ENCODE measurements at regions not wholly inside any gene's neighbourhood (a gene's known extent, or its start where the extent isn't known, plus 50 kb on each side); places are given as distances from the start of the nearest gene placed in this dataset.
"Not testable (repeated sequence)": the region's sequence is repeated elsewhere in the genome, so short reads cannot be mapped to it uniquely, and the experiment has no call there.

DNA sequence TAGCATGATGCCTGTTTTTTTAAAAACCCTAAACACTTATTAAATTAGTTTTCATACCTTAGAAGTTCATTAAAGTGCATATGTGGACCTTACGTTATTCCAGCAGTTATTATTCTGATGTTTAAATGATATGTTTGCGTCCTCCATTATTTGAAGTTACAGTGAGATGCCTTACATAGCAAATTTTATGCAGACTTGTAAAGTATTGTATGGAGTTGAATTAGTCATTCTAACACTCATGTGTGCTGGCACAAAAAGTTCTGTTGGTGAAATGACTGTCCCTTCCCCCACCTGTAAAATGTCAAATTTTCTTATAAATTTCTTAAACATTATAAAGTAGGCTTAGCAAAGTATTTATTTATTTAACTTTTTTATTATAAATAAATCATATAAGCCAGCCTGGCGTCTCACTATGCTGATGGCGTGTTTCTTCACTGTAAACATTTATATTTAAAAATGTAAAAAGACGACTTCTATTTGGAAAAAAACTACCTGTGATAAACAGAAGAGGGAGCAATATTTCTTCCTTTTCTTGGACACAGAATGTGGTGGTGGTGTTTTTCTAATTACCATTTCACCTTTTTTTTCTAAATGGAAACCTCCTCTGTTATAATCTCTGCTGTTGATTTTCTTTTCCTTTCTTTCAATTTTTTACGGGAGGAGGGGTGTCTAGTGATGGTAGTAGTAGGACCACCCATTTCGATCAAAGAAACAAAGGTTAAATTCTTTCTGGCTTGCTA is 155.4 kb downstream of the RFPL4B start:
- H3K27ac Mint-ChIP-seq, result no peak overlapping the region
- H3K4me3 Mint-ChIP-seq, result no peak overlapping the region
- H3K4me1 Mint-ChIP-seq, result no peaks in the 10 kb centered on the region
- no peak for DNase-seq
- H3K9me3 Mint-ChIP-seq, result peaks cover 0 to 3% (median 0%) of the 10 kb centered on the region in 6 donors
- peaks cover 0 to 2% (median 0%) of the 10 kb centered on the region in 3 donors for H3K27me3 Mint-ChIP-seq (ENCODE audit: low read depth in 3 of 3)
- no peaks in the 10 kb centered on the region for H3K36me3 Mint-ChIP-seq

DNA sequence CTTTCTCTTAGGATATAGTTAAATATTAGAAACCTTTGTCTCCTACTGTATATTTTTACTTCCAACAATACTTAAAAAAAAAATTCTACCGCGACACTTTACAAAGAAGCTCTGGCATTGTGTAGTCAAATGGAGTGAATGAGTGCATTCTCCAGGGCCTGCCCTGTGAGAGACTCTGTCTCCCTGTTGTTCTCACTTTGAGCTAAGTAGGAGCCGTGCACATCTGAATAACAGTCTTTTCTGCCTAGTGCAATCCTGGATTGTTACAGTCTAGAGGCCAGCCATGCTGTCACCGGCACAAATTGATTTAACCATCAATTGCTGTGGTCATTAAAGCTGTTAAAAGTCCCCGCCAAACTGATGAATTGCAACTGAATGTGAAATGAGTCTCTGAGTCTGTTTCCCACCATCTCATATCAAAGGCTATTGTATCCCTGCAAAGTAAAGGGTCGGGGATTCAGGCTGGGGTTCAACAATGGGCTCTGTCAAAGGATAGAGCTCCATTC is 156.0 kb downstream of the RFPL4B start:
- no peak for DNase-seq
- Mint-ChIP-seq H3K4me3 (no peak overlapping the region), H3K4me1 (no peaks in the 10 kb centered on the region), H3K27me3 (ENCODE audit: low read depth in 3 of 3) (peaks cover 0 to 2% (median 0%) of the 10 kb centered on the region in 3 donors), H3K9me3 (peaks cover 0 to 5% (median 0%) of the 10 kb centered on the region in 6 donors), H3K27ac (no peak overlapping the region), H3K36me3 (no peaks in the 10 kb centered on the region)

DNA sequence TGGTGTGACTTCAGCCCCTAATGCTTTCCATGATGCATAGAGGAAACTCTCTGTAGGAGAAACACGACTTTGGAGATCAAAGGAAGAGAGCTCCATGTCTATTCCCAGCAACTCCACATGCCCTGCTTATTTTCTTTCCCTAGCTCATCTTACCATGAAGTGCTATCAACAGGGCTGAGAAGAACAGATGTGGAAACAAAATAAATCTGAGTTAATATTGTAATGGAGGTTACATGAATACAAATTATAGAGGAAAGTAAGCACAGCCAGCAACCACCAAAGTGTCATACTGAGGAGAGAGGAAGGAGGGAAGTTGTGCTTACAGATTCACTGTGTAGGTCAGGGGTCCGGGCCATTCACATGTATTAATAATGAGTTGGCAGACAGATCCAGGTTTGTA is 157.5 kb downstream of the RFPL4B start:
- Mint-ChIP-seq H3K4me1 (no peaks in the 10 kb centered on the region), H3K4me3 (no peak overlapping the region), H3K27ac (no peak overlapping the region), H3K36me3 (no peaks in the 10 kb centered on the region), H3K9me3 (peaks cover 0 to 6% (median 4%) of the 10 kb centered on the region in 6 donors), H3K27me3 (ENCODE audit: low read depth in 3 of 3) (peaks cover 0 to 2% (median 0%) of the 10 kb centered on the region in 3 donors)
- no peak for DNase-seq

DNA sequence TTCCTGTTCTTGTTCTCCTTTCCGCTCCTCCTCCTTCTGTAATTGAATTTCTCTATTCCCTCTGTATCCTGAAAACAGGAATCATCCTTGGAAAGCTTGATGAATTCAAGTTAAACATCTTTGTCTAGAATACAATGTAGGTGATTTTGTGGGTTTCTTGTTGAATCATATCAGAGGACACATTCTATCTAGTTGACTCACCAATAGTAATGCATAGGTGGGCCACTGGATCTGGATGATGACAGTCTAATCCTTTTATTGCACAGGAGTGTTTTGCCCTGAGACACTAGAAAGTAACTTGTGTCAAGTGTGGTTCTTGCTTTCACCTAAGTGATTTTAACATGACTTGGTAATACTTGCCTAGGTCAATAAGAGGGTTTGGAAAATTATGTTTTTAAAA is 164.3 kb downstream of the RFPL4B start:
- no peak overlapping the region for H3K27ac Mint-ChIP-seq
- no peaks in the 10 kb centered on the region for H3K36me3 Mint-ChIP-seq
- no peaks in the 10 kb centered on the region for H3K4me1 Mint-ChIP-seq
- H3K27me3 Mint-ChIP-seq (ENCODE audit: low read depth in 3 of 3), result peaks cover 0 to 2% (median 0%) of the 10 kb centered on the region in 3 donors
- H3K9me3 Mint-ChIP-seq, result peaks cover 2 to 12% (median 6%) of the 10 kb centered on the region in 6 donors
- no peak overlapping the region for H3K4me3 Mint-ChIP-seq
- no peak for DNase-seq

DNA sequence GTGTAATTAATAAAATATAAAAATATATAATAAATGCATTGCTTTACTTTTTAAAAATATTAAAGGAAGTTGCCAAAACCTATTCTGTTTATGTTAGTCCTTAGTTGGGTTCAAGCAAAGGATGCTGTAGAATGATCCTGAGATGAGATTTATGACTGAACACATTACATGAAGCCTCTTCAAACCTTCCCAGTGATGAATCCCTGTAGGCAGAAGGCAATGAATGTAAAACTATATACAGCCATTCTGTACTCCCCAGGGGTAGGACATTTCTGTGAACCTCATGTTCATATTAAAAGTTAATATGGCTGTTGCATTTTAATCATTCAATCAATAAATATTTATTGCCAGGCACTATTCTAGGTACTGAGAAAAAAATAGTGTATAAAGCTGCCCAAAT is 166.0 kb downstream of the RFPL4B start:
- no peaks in the 10 kb centered on the region for H3K36me3 Mint-ChIP-seq
- DNase-seq, result no peak
- H3K4me3 Mint-ChIP-seq, result no peak overlapping the region
- no peak overlapping the region for H3K27ac Mint-ChIP-seq
- H3K4me1 Mint-ChIP-seq, result no peaks in the 10 kb centered on the region
- peaks cover 2 to 13% (median 7%) of the 10 kb centered on the region in 6 donors for H3K9me3 Mint-ChIP-seq
- H3K27me3 Mint-ChIP-seq (ENCODE audit: low read depth in 3 of 3), result peaks cover 0 to 2% (median 0%) of the 10 kb centered on the region in 3 donors

DNA sequence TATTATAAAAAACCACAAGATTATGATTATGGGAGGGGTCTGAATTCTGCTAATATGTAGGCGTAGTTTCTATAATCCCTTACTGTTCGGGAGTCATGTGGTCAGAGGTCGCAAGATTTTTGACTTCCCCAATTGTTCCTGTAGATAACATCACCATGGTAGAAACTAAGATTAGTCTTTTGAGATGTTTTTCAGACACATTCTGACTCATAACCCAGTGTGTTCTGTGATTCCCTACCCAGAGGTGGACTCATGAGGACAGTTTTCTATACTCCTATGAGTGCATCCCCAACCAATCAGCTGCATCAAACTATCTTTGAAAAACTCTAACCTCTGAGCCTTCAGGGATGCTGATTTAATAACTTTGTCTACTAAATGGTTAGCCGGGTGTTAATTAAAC is 175.5 kb downstream of the RFPL4B start:
- no peak overlapping the region for H3K27ac Mint-ChIP-seq

GRCh38 chr6:112524071-112524470 is 176.9 kb downstream of the RFPL4B start:
- DNase-seq, result no peak
- H3K36me3 Mint-ChIP-seq, result no peaks in the 10 kb centered on the region
- H3K4me1 Mint-ChIP-seq, result no peaks in the 10 kb centered on the region
- H3K27me3 Mint-ChIP-seq (ENCODE audit: low read depth in 3 of 3), result peaks cover 0 to 3% (median 0%) of the 10 kb centered on the region in 3 donors
- peaks cover 0 to 6% (median under 1%) of the 10 kb centered on the region in 6 donors for H3K9me3 Mint-ChIP-seq
- H3K4me3 Mint-ChIP-seq, result no peak overlapping the region
- H3K27ac Mint-ChIP-seq, result no peak overlapping the region

More for the DNA sequence above, 175.5 kb downstream of the RFPL4B start:
- DNase-seq, result no peak
- no peak overlapping the region for H3K4me3 Mint-ChIP-seq
- no peaks in the 10 kb centered on the region for H3K36me3 Mint-ChIP-seq
- peaks cover 0 to 3% (median under 1%) of the 10 kb centered on the region in 3 donors for H3K27me3 Mint-ChIP-seq (ENCODE audit: low read depth in 3 of 3)
- H3K9me3 Mint-ChIP-seq, result peaks cover 0 to 6% (median 0%) of the 10 kb centered on the region in 6 donors
- no peaks in the 10 kb centered on the region for H3K4me1 Mint-ChIP-seq

GRCh38 chr6:112525749-112526148 is 178.6 kb downstream of the RFPL4B start:
- Mint-ChIP-seq H3K4me3 (no peak overlapping the region), H3K27me3 (ENCODE audit: low read depth in 3 of 3) (no peaks in the 10 kb centered on the region), H3K36me3 (peaks cover 0 to 3% (median 0%) of the 10 kb centered on the region in 3 donors), H3K4me1 (no peaks in the 10 kb centered on the region), H3K9me3 (peaks cover 0 to 11% (median 5%) of the 10 kb centered on the region in 6 donors), H3K27ac (no peak overlapping the region)
- no peak for DNase-seq

- no peak overlapping the region for H3K4me3 Mint-ChIP-seq
- no peaks in the 10 kb centered on the region for H3K27me3 Mint-ChIP-seq (ENCODE audit: low read depth in 3 of 3)
- DNase-seq, result no peak
- no peaks in the 10 kb centered on the region for H3K4me1 Mint-ChIP-seq
- peaks cover 0 to 3% (median 0%) of the 10 kb centered on the region in 3 donors for H3K36me3 Mint-ChIP-seq
- H3K9me3 Mint-ChIP-seq, result peaks cover 0 to 11% (median 5%) of the 10 kb centered on the region in 6 donors
- H3K27ac Mint-ChIP-seq, result no peak overlapping the region
These were observed 179.5 kb downstream of the RFPL4B start for GRCh38 chr6:112526594-112526993.

- H3K36me3 Mint-ChIP-seq; DNase-seq; H3K9me3 Mint-ChIP-seq; H3K27me3 Mint-ChIP-seq (ENCODE audit: low read depth in 3 of 3); H3K4me3 Mint-ChIP-seq; H3K4me1 Mint-ChIP-seq; H3K27ac Mint-ChIP-seq: not testable (repeated sequence)
These were observed 181.2 kb downstream of the RFPL4B start for GRCh38 chr6:112528306-112528705.

- Mint-ChIP-seq H3K27ac (no peak overlapping the region), H3K9me3 (peaks cover 6 to 19% (median 11%) of the 10 kb centered on the region in 6 donors), H3K27me3 (ENCODE audit: low read depth in 3 of 3) (peaks cover 0 to under 1% (median 0%) of the 10 kb centered on the region in 3 donors), H3K36me3 (no peaks in the 10 kb centered on the region), H3K4me1 (no peaks in the 10 kb centered on the region), H3K4me3 (no peak overlapping the region)
- no peak for DNase-seq
These were observed 188.7 kb downstream of the RFPL4B start for GRCh38 chr6:112535816-112536215.

DNA sequence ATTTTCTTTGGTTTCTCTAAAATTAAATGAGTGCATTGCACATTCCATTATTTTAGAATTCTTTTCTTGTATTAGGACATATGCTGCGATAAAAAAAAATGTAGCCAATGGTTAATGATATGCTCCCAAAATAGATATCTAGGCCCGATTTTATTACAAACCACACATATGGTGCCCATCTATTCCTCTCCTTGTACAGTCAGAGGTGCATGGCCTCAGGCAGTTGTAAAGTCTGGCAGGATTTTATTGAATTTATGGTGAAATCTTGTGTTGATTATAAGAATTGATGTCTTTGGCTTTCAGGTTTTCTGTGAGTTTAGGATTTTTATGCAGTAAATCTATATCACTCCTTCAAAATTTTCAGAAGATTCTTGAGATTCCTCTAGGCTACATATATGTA is 192.2 kb downstream of the RFPL4B start:
- Mint-ChIP-seq H3K36me3 (no peaks in the 10 kb centered on the region), H3K27ac (no peak overlapping the region), H3K9me3 (peaks cover 4 to 30% (median 14%) of the 10 kb centered on the region in 6 donors), H3K27me3 (ENCODE audit: low read depth in 3 of 3) (peaks cover 0 to 2% (median 2%) of the 10 kb centered on the region in 3 donors), H3K4me3 (no peak overlapping the region), H3K4me1 (no peaks in the 10 kb centered on the region)
- DNase-seq, result no peak

GRCh38 chr6:112541847-112542246 is 194.7 kb downstream of the RFPL4B start:
- not testable (repeated sequence) for DNase-seq; H3K36me3 Mint-ChIP-seq; H3K4me3 Mint-ChIP-seq; H3K27me3 Mint-ChIP-seq (ENCODE audit: low read depth in 3 of 3); H3K4me1 Mint-ChIP-seq; H3K27ac Mint-ChIP-seq
- H3K9me3 Mint-ChIP-seq, result peaks cover 0 to 21% (median 11%) of the 10 kb centered on the region in 6 donors

GRCh38 chr6:112547321-112548085 is 200.4 kb downstream of the RFPL4B start:
- H3K9me3 Mint-ChIP-seq, result peaks cover 5 to 17% (median 14%) of the 10 kb centered on the region in 6 donors
- not testable (repeated sequence) for H3K4me1 Mint-ChIP-seq; DNase-seq; H3K36me3 Mint-ChIP-seq; H3K4me3 Mint-ChIP-seq; H3K27me3 Mint-ChIP-seq (ENCODE audit: low read depth in 3 of 3); H3K27ac Mint-ChIP-seq

Measured in immature natural killer cell (primary cell).